ENCODE measurements at regions not wholly inside any gene's neighbourhood (a gene's known extent, or its start where the extent isn't known, plus 50 kb on each side); places are given as distances from the start of the nearest gene placed in this dataset.

DNA sequence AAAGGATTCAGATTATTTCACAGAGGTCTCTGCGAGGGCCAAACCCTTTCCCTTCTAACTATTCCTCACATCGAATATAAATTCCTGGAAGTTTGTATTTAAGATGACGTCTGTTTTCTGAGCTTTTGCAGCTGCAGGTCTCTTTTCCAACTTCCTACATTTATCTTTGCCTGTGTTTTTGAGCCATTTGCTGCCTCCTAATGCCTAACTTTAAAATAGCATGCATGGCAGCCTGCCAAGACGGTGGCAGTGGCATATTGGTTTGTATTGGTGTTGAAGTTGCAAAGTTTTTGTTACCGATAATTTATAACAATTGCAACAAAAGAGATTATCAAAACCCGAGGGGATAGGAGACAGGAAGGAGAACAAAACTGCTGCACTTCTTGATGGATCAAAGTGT, 187.1 kb upstream of the DNAJC19 start:
- TF ChIP-seq, protein P1, sequence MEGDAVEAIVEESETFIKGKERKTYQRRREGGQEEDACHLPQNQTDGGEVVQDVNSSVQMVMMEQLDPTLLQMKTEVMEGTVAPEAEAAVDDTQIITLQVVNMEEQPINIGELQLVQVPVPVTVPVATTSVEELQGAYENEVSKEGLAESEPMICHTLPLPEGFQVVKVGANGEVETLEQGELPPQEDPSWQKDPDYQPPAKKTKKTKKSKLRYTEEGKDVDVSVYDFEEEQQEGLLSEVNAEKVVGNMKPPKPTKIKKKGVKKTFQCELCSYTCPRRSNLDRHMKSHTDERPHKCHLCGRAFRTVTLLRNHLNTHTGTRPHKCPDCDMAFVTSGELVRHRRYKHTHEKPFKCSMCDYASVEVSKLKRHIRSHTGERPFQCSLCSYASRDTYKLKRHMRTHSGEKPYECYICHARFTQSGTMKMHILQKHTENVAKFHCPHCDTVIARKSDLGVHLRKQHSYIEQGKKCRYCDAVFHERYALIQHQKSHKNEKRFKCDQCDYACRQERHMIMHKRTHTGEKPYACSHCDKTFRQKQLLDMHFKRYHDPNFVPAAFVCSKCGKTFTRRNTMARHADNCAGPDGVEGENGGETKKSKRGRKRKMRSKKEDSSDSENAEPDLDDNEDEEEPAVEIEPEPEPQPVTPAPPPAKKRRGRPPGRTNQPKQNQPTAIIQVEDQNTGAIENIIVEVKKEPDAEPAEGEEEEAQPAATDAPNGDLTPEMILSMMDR (conservative IDR thresholded peaks at IDR 0.05; ENCODE audit: low read depth, low read length) = peak; percentile 71
- no peak for TF ChIP-seq EZH2 (IDR thresholded peaks at IDR 0.05; ENCODE audit: borderline replicate concordance, low read depth, low read length, poor library complexity, severe bottlenecking)

All from A673 (cell line).